ENCODE measurements at regions not wholly inside any gene's neighbourhood (a gene's known extent, or its start where the extent isn't known, plus 50 kb on each side); places are given as distances from the start of the nearest gene placed in this dataset.

GRCh38 chr2:66032226-66032775 is 402.6 kb upstream of the MEIS1 start:
- intact Hi-C loops (cut with DNase I; ENCODE audit: low total_unique reads) (loop anchor here (10.0 kb wide), 1 partner anchor 272 kb away; no protein-coding TSS in a partner anchor), in situ Hi-C loops (cut with MboI; ENCODE audit: low sequenced_read_pairs in 4 of 4) (no loop called here)
- no peaks in the 10 kb centered on the region for H3K27me3 ChIP-seq
- no peaks in the 10 kb centered on the region for H3K36me3 ChIP-seq
- TF ChIP-seq POLR2A (IDR thresholded peaks at IDR 0.05) = no peak
- TF ChIP-seq CTCF (IDR thresholded peaks at IDR 0.05 in 4 of 5, conservative IDR thresholded peaks at IDR 0.05 in 1 of 5) = no peak
- no peaks in the 10 kb centered on the region for H3K9me3 ChIP-seq
- peaks cover 18 to 22% of the 10 kb centered on the region in 2 donors for H3K4me1 ChIP-seq
- H3K4me3 ChIP-seq = no peak overlapping the region
- peak in 1 of 2 donors; percentile 11 for DNase-seq
- ATAC-seq = peak in 1 of 2 donors; percentile 31
- H3K27ac ChIP-seq = peak overlapping the region in 1 of 4 donors; percentile 1

- no peak for DNase-seq
- no peak for ATAC-seq
- intact Hi-C loops (cut with DNase I; ENCODE audit: low total_unique reads) = loop anchor here (10.0 kb wide), 1 partner anchor 274 kb away; no protein-coding TSS in a partner anchor
- in situ Hi-C loops (cut with MboI; ENCODE audit: low sequenced_read_pairs in 4 of 4) = no loop called here
- TF ChIP-seq CTCF (IDR thresholded peaks at IDR 0.05 in 4 of 5, conservative IDR thresholded peaks at IDR 0.05 in 1 of 5) = no peak
- TF ChIP-seq POLR2A (IDR thresholded peaks at IDR 0.05) = no peak
- H3K27ac ChIP-seq = peak overlapping the region in 1 of 4 donors; percentile 15
- H3K9me3 ChIP-seq = no peaks in the 10 kb centered on the region
- H3K4me3 ChIP-seq = no peak overlapping the region
- H3K36me3 ChIP-seq = no peaks in the 10 kb centered on the region
- no peaks in the 10 kb centered on the region for H3K27me3 ChIP-seq
- peaks cover 18 to 22% of the 10 kb centered on the region in 2 donors for H3K4me1 ChIP-seq
These were observed 403.7 kb upstream of the MEIS1 start for GRCh38 chr2:66031236-66031635.

DNA sequence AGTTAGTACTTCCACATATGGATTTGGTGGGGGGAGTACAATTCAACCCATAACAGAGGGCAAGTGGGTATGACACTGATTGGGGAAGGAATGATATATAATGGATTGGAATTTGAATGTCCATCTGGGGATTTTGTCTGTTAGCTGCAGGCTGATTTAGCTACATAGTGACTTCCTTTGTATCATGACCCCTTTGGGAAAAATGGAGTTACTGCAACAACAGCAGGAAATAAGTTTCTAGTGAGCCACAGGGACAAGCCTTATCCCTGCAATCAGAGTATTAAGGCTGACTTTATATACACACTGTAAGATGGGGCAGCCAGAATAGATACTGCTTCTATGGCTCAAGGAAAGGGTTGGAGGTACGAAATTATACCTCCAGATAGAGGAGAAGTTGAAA is 404.4 kb upstream of the MEIS1 start:
- ATAC-seq (no peak), DNase-seq (no peak)
- H3K4me3 ChIP-seq = no peak overlapping the region
- H3K4me1 ChIP-seq = peaks cover 18 to 22% of the 10 kb centered on the region in 2 donors
- no peak for TF ChIP-seq POLR2A (IDR thresholded peaks at IDR 0.05)
- peak in 1 of 5 experiments; percentile 18 for TF ChIP-seq CTCF (IDR thresholded peaks at IDR 0.05 in 4 of 5, conservative IDR thresholded peaks at IDR 0.05 in 1 of 5)
- in situ Hi-C loops (cut with MboI; ENCODE audit: low sequenced_read_pairs in 4 of 4) = no loop called here
- intact Hi-C loops (cut with DNase I; ENCODE audit: low total_unique reads) = loop anchor here (10.0 kb wide), 1 partner anchor 274 kb away; no protein-coding TSS in a partner anchor
- no peaks in the 10 kb centered on the region for H3K27me3 ChIP-seq
- no peaks in the 10 kb centered on the region for H3K36me3 ChIP-seq
- H3K9me3 ChIP-seq = no peaks in the 10 kb centered on the region
- peak overlapping the region in 1 of 4 donors; percentile 72 for H3K27ac ChIP-seq

- TF ChIP-seq POLR2A (IDR thresholded peaks at IDR 0.05) (no peak), CTCF (IDR thresholded peaks at IDR 0.05 in 4 of 5, conservative IDR thresholded peaks at IDR 0.05 in 1 of 5) (no peak)
- ATAC-seq = no peak
These were observed 410.5 kb upstream of the MEIS1 start for GRCh38 chr2:66024391-66024790.

More at GRCh38 chr2:66024391-66024790, 410.5 kb upstream of the MEIS1 start:
- Histone ChIP-seq H3K36me3 (no peaks in the 10 kb centered on the region), H3K4me1 (peaks cover 8 to 15% of the 10 kb centered on the region in 2 donors), H3K27me3 (no peaks in the 10 kb centered on the region), H3K4me3 (no peak overlapping the region), H3K27ac (no peak overlapping the region), H3K9me3 (no peaks in the 10 kb centered on the region)
- DNase-seq = no peak
- in situ Hi-C loops (cut with MboI; ENCODE audit: low sequenced_read_pairs in 4 of 4) = no loop called here
- intact Hi-C loops (cut with DNase I; ENCODE audit: low total_unique reads) = loop anchor here (10.0 kb wide), 1 partner anchor 1820 kb away; no protein-coding TSS in a partner anchor
